Thyroid gland (tissue), 4 donors: ENCODE measurements at regions not wholly inside any gene's neighbourhood (a gene's known extent, or its start where the extent isn't known, plus 50 kb on each side); places are given as distances from the start of the nearest gene placed in this dataset.

Source experiments
- POLR2A ChIP-seq, 2 donors: fragments of 450-650 bp; IDR thresholded peaks; one replicate each; pipeline ENCODE4 v1.6.1; 2017; ENCODE audit warnings: antibody characterized with exemption in 2 of 2, mild to moderate bottlenecking in 2 of 2, moderate library complexity in 1 of 2
- TF ChIP-seq, protein P1 (sequence below), 6 experiments: fragments of 200-600 bp in 3 of 6; fragments of 450-650 bp in 3 of 6; sonication (generic) in 3 of 6; IDR thresholded peaks; one replicate each; pipeline ENCODE4 v1.5.1; 2016 to 2019; ENCODE audit warnings: antibody characterized with exemption in 6 of 6, mild to moderate bottlenecking in 2 of 6, inconsistent platforms in 1 of 6, moderate library complexity in 1 of 6

- no peak for TF ChIP-seq POLR2A (IDR thresholded peaks at IDR 0.05)
- TF ChIP-seq, protein P1, sequence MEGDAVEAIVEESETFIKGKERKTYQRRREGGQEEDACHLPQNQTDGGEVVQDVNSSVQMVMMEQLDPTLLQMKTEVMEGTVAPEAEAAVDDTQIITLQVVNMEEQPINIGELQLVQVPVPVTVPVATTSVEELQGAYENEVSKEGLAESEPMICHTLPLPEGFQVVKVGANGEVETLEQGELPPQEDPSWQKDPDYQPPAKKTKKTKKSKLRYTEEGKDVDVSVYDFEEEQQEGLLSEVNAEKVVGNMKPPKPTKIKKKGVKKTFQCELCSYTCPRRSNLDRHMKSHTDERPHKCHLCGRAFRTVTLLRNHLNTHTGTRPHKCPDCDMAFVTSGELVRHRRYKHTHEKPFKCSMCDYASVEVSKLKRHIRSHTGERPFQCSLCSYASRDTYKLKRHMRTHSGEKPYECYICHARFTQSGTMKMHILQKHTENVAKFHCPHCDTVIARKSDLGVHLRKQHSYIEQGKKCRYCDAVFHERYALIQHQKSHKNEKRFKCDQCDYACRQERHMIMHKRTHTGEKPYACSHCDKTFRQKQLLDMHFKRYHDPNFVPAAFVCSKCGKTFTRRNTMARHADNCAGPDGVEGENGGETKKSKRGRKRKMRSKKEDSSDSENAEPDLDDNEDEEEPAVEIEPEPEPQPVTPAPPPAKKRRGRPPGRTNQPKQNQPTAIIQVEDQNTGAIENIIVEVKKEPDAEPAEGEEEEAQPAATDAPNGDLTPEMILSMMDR (IDR thresholded peaks at IDR 0.05), result no peak
Measured at GRCh38 chr3:137071104-137071503, 113.3 kb downstream of the IL20RB start.
